AG09319 (cell line): ENCODE measurements at regions not wholly inside any gene's neighbourhood (a gene's known extent, or its start where the extent isn't known, plus 50 kb on each side); places are given as distances from the start of the nearest gene placed in this dataset.

ENCODE experiments used
- DNase-seq: peaks from one replicate; pipeline ENCODE4 v3.0.0-alpha.2; 2010; ENCODE audit warnings: low read depth; ENCODE audit errors: extremely low read depth
- CTCF ChIP-seq: IDR thresholded peaks from 2 replicates; pipeline ENCODE4 v1.5.1; 2011; ENCODE audit warnings: low read depth, mild to moderate bottlenecking, inconsistent platforms, low read length, moderate library complexity

DNA sequence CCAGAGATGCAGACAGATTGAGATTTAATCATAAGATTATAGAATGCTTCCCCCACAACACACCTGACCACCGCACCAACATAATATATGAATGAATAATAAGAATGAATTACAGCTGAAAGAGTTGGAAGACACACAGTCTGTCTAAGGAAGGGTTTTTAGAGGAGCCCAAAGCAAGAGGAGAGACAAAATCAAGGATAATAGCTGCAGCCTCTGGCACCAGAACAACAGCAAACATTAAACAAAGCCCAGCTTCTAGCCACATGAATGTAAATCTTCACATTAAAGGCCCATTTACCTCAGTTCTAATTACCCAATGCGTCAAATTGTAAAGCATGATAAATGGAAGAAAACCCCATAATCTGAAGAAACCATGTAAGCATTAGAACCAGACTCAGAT, 133.9 kb downstream of the SPCS3 start:
- no peak for DNase-seq
- no peak for TF ChIP-seq CTCF

DNA sequence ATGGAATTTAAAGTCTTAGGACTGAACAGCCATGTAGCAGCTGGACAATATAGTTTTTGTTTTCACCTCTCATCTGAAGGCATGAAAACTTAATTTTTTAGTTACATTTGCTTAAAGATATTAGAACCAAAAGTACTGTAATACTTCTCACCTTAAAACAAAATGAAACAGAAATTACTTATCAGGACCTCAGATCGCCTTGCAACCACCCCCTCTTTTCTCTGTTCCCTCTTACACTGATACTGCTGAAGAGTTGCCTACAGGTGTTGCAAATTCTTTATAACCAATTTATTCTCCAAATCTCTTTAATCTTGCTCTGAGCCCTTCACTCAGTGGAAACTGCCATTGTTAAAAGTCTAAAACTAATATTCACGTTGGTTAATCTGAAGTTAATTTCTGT, 145.0 kb downstream of the SPCS3 start:
- no peak for TF ChIP-seq CTCF
- DNase-seq: no peak

- no peak for TF ChIP-seq CTCF
- peak; percentile 73 for DNase-seq
Measured at GRCh38 chr4:176467001-176467400, 147.2 kb downstream of the SPCS3 start.

GRCh38 chr4:176469546-176469945, 149.8 kb downstream of the SPCS3 start:
- no peak for TF ChIP-seq CTCF
- DNase-seq: no peak

- no peak for TF ChIP-seq CTCF
- DNase-seq: no peak
Measured at GRCh38 chr4:176470671-176471070, 150.9 kb downstream of the SPCS3 start.

DNA sequence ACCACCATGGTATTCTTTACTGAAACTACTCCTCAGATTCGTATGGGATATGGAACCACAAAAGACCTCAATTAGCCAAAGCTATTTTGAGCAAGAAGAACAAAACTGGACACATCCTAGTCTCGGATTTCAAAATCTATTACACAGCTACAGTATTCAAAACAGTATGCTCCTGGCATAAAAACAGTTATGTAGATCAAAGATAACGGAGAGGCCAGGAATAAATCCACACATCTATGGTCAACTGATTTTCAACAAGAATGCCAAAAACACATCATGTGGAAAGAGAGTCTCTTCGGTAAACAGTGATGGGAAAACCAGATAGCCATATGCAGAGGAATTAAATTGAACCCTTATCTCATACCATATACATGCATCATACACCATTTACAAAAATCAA, 155.3 kb downstream of the SPCS3 start:
- no peak for DNase-seq
- TF ChIP-seq CTCF: no peak

DNA sequence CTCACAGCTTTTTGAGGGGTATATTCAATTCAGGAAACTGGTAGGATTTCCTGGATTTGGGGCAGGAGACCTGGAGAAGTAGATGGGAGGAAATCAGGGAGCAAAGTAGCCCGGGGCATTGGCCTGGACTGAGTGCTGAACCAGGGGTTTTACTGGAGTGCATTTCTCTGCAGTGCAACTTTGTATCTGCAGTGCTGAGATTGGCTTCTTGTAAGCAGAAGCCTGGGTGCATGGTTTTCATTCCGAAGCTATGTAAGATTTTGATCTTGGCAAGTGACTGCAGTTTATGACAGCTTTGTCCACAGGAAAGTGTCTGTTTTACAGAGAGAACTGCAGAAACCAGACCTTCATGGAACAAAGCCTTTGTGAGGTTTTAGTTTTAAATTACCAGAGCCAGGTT, 158.3 kb downstream of the SPCS3 start:
- TF ChIP-seq CTCF: no peak
- no peak for DNase-seq
